Loucy (cell line): ENCODE measurements at regions not wholly inside any gene's neighbourhood (a gene's known extent, or its start where the extent isn't known, plus 50 kb on each side); places are given as distances from the start of the nearest gene placed in this dataset.

Experiments
- H2AFZ ChIP-seq: fragments of 200-600 bp; sonication (generic); 2 replicates; pipeline ENCODE4 v1.6.0; 2016; ENCODE audit warnings: antibody characterized with exemption, mild to moderate bottlenecking, low read length, moderate library complexity
- H3F3A ChIP-seq: fragments of 200-600 bp; 2 replicates; pipeline ENCODE4 v1.6.0; 2016; ENCODE audit warnings: antibody characterized with exemption, low read depth, mild to moderate bottlenecking
- H3K27me3 ChIP-seq: fragments of 200-600 bp; sonication (generic); 2 replicates; pipeline ENCODE4 v1.6.1; 2014; ENCODE audit warnings: low read length, mild to moderate bottlenecking; ENCODE audit not compliant: insufficient read depth, poor library complexity, severe bottlenecking
- H3K36me3 ChIP-seq: fragments of 200-600 bp; sonication (generic); 2 replicates; pipeline ENCODE4 v1.6.1; 2016; ENCODE audit warnings: low read length; ENCODE audit not compliant: insufficient read depth
- H3K4me1 ChIP-seq: fragments of 200-600 bp; sonication (generic); 2 replicates; pipeline ENCODE4 v1.5.1; 2014; ENCODE audit warnings: low read length, mild to moderate bottlenecking; ENCODE audit not compliant: insufficient read depth, poor library complexity, severe bottlenecking
- H3K4me2 ChIP-seq: fragments of 200-600 bp; sonication (generic); 2 replicates; pipeline ENCODE4 v1.6.0; 2014; ENCODE audit warnings: antibody characterized with exemption, low read length, low read depth, mild to moderate bottlenecking; ENCODE audit not compliant: poor library complexity, severe bottlenecking
- H3K4me3 ChIP-seq: fragments of 200-600 bp; sonication (generic); 2 replicates; pipeline ENCODE4 v1.5.1; 2014; ENCODE audit warnings: low read length, mild to moderate bottlenecking, mixed read lengths; ENCODE audit not compliant: poor library complexity, severe bottlenecking
- H3K79me2 ChIP-seq: fragments of 200-600 bp; sonication (generic); 2 replicates; pipeline ENCODE4 v1.6.1; 2014; ENCODE audit warnings: low read length; ENCODE audit not compliant: insufficient read depth
- H3K9ac ChIP-seq: fragments of 200-600 bp; sonication (generic); 2 replicates; pipeline ENCODE4 v1.6.0; 2014; ENCODE audit warnings: mild to moderate bottlenecking, low read depth, low read length, moderate library complexity; ENCODE audit not compliant: poor library complexity, severe bottlenecking
- H3K9me2 ChIP-seq: fragments of 200-600 bp; sonication (generic); replicated peaks from 2 replicates; pipeline ENCODE4 v1.6.1; 2016; ENCODE audit warnings: low read depth, low read length, mixed read lengths
- H3K9me3 ChIP-seq: fragments of 200-600 bp; sonication (generic); 2 replicates; pipeline ENCODE4 v1.6.1; 2014; ENCODE audit warnings: mild to moderate bottlenecking, antibody characterized with exemption, low read length, low read depth; ENCODE audit not compliant: insufficient read depth
- H4K20me1 ChIP-seq: fragments of 200-600 bp; sonication (generic); 2 replicates; pipeline ENCODE4 v1.6.0; 2014; ENCODE audit warnings: antibody characterized with exemption, low read length, mild to moderate bottlenecking; ENCODE audit not compliant: insufficient read depth, poor library complexity, severe bottlenecking
- CTCF ChIP-seq: fragments of 200-600 bp; sonication (generic); conservative IDR thresholded peaks from 2 replicates; pipeline ENCODE4 v1.5.1; 2014; ENCODE audit warnings: mild to moderate bottlenecking, antibody characterized with exemption, low read length
- EZH2phosphoT487 ChIP-seq: fragments of 200-600 bp; IDR thresholded peaks from 2 replicates; pipeline ENCODE4 v1.6.1; 2018; ENCODE audit warnings: antibody characterized with exemption, mild to moderate bottlenecking, moderate library complexity, borderline replicate concordance

DNA sequence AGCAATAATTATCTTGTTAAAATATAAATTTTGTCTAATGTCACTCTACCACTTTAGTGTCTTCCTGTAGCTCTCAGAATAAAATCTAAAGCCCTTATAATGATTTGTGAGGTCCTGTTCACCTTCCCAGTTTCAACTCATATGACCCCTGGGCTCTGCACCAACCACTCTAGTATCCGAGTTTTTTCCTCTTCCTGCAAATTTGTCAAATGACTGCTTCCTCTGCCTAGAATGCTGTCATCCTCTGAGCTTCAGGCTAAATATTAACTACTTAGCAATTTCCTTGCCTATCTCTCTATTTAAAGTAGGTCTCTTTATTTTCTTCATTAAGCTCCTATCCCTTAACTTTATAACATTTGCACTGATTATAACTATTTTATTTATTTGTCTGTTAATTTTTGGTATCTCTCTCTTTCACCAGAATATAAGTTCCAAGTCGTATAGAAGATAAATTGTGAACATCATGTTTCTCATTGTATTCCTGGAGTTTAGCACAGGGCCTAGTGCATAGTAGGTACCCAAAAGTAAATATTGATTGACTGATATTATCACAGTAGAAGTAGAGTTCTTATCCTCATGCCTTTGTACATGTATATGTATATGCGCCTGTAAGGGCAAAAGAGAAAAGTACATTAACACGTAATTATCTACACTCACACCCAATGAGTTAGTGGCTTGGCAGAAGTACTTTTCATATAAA is 196.0 kb downstream of the BCAT1 start:
- no peaks in the 10 kb centered on the region for H3K9me2 ChIP-seq
- no peak overlapping the region for H3K9ac ChIP-seq
- no peak for TF ChIP-seq CTCF
- no peak for TF ChIP-seq EZH2phosphoT487
- no peaks in the 10 kb centered on the region for H4K20me1 ChIP-seq
- no peak overlapping the region for H2AFZ ChIP-seq
- H3K4me3 ChIP-seq: no peak overlapping the region
- H3K79me2 ChIP-seq: no peaks in the 10 kb centered on the region
- no peaks in the 10 kb centered on the region for H3K4me1 ChIP-seq
- no peaks in the 10 kb centered on the region for H3K9me3 ChIP-seq
- no peaks in the 10 kb centered on the region for H3K27me3 ChIP-seq
- H3K36me3 ChIP-seq: no peaks in the 10 kb centered on the region
- no peaks in the 10 kb centered on the region for H3F3A ChIP-seq
- no peak overlapping the region for H3K4me2 ChIP-seq

DNA sequence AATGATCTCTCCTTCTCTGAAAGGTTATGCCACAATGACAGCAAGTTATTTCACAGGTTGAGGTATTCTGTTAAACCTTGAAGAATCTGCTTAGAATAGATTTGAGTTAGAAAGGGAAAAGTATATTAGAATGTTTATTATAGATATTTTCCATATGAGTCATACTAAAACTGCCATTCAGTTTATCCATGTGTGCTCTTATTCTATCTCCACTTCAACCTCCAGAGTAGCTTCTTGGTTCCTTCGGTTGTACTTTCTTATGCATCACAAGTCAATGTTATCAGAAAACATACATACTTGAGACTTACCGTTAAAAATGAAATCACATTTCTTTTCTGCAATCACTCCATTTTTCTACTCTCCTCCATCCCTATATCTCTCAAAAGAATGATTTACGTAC is 197.7 kb downstream of the BCAT1 start:
- no peaks in the 10 kb centered on the region for H3K27me3 ChIP-seq
- no peaks in the 10 kb centered on the region for H3K79me2 ChIP-seq
- H3K9me3 ChIP-seq: no peaks in the 10 kb centered on the region
- H3K4me3 ChIP-seq: no peak overlapping the region
- TF ChIP-seq CTCF (no peak), EZH2phosphoT487 (no peak)
- no peaks in the 10 kb centered on the region for H3F3A ChIP-seq
- no peaks in the 10 kb centered on the region for H3K36me3 ChIP-seq
- no peak overlapping the region for H3K4me2 ChIP-seq
- no peaks in the 10 kb centered on the region for H3K4me1 ChIP-seq
- no peaks in the 10 kb centered on the region for H3K9me2 ChIP-seq
- H4K20me1 ChIP-seq: no peaks in the 10 kb centered on the region
- H3K9ac ChIP-seq: no peak overlapping the region
- no peak overlapping the region for H2AFZ ChIP-seq

- Histone ChIP-seq H3F3A (no peaks in the 10 kb centered on the region), H3K9ac (no peak overlapping the region), H3K4me3 (no peak overlapping the region), H4K20me1 (no peaks in the 10 kb centered on the region), H3K4me1 (no peaks in the 10 kb centered on the region), H3K27me3 (no peaks in the 10 kb centered on the region), H3K9me3 (no peaks in the 10 kb centered on the region), H3K36me3 (no peaks in the 10 kb centered on the region), H3K79me2 (no peaks in the 10 kb centered on the region), H2AFZ (no peak overlapping the region), H3K4me2 (no peak overlapping the region), H3K9me2 (no peaks in the 10 kb centered on the region)
- TF ChIP-seq CTCF (no peak), EZH2phosphoT487 (no peak)
Observed at GRCh38 chr12:24750263-24750662, 198.6 kb downstream of the BCAT1 start.
